ENCODE measurements at regions not wholly inside any gene's neighbourhood (a gene's known extent, or its start where the extent isn't known, plus 50 kb on each side); places are given as distances from the start of the nearest gene placed in this dataset.

DNA sequence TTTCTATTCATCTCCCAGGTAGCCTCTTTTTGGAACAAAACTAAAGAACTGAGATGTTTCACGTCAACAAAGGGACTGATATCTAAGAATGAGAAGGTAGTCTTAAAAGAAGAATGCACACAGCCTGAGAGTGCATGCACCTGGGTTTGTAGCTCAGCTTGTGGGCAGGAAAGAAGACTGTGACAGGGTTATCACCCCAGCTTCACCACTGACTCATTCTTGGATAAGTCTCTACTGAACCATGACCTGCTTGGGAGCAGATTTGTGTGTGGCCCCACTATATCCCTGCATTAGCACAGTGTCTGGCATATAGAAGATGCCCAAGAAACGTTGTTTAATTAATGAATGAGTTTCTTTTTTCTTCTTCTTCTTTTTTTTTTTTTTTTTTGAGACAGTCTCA, 187.5 kb downstream of the GPAM start:
- no peak for TF ChIP-seq CTCF (IDR thresholded peaks at IDR 0.05; ENCODE audit: low read depth, low read length, missing control alignments)
- H3K27me3 ChIP-seq (replicated peaks): no peaks in the 10 kb centered on the region
- H3K36me3 ChIP-seq (replicated peaks): no peaks in the 10 kb centered on the region
- no peak overlapping the region for H3K27ac ChIP-seq
- DNase-seq: no peak
- in situ Hi-C loops (cut with HindIII; ENCODE audit: low pct_ligation_motif_present, low sequenced_read_pairs): no loop called here
- H3K4me3 ChIP-seq (ENCODE audit: low read depth, low read length): no peak overlapping the region

- in situ Hi-C loops (cut with HindIII; ENCODE audit: low pct_ligation_motif_present, low sequenced_read_pairs): no loop called here
- no peak for DNase-seq
- Histone ChIP-seq H3K4me3 (ENCODE audit: low read depth, low read length) (no peak overlapping the region), H3K27me3 (replicated peaks) (no peaks in the 10 kb centered on the region), H3K36me3 (replicated peaks) (no peaks in the 10 kb centered on the region), H3K27ac (no peak overlapping the region)
- no peak for TF ChIP-seq CTCF (IDR thresholded peaks at IDR 0.05; ENCODE audit: low read depth, low read length, missing control alignments)
These were observed 184.8 kb downstream of the GPAM start for GRCh38 chr10:111998728-111999127.

DNA sequence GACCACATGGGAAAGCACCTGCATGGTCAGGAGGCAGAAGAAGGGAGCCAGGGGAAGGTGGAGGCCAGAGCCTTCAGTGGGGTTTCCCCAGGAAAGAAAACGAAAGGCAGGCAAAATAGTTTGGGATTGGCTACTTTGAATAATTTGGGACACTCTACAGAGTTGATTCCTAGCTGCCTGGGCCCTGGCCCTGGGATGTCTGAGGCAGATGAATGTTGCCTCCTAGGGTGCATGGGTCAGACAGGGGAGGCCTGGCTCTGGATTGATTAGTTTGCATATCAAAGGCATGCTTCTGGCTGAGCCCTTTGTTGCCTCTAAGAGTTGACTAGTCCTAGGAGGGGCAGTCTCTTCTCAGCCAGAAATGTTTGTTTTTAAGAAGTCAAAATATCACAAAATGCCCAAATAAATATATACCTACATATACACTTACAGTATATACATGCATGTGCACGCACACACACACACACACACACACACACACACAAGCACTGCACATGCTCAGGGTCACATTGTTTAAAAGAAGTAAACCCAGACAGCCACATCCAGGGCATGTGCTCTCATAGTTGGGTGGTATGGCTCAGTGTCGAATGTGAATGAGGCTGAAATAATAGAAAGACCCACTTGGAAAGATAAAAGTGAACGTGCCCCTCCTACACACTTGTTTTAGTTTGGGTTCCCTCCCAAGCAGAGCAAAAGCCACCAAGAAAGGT, 184.2 kb downstream of the GPAM start:
- no peak for DNase-seq
- Histone ChIP-seq H3K4me3 (ENCODE audit: low read depth, low read length) (no peak overlapping the region), H3K27ac (no peak overlapping the region), H3K36me3 (replicated peaks) (no peaks in the 10 kb centered on the region), H3K27me3 (replicated peaks) (no peaks in the 10 kb centered on the region)
- TF ChIP-seq CTCF (IDR thresholded peaks at IDR 0.05; ENCODE audit: low read depth, low read length, missing control alignments): no peak
- in situ Hi-C loops (cut with HindIII; ENCODE audit: low pct_ligation_motif_present, low sequenced_read_pairs): no loop called here

DNA sequence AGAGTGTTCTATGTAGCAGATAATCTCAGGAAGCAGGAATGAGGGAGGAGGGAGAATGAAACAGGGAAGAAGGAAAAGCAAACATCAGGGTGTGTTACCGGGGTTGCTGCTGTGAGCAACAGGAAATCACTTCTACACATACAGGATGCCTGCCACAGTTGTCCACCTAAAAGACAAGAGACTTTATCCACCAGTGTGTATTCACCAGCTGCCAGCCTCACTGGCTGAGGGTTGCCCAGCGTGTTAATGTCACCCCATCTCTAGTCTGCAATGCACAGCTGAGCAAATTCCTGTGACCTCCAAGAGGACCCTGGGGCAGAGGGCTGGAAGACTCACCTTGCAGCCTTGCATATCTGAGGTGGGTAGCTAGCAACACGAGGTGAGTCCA, 183.7 kb downstream of the GPAM start:
- in situ Hi-C loops (cut with HindIII; ENCODE audit: low pct_ligation_motif_present, low sequenced_read_pairs): no loop called here
- no peak for DNase-seq
- Histone ChIP-seq H3K27ac (no peak overlapping the region), H3K36me3 (replicated peaks) (no peaks in the 10 kb centered on the region), H3K27me3 (replicated peaks) (no peaks in the 10 kb centered on the region), H3K4me3 (ENCODE audit: low read depth, low read length) (no peak overlapping the region)
- TF ChIP-seq CTCF (IDR thresholded peaks at IDR 0.05; ENCODE audit: low read depth, low read length, missing control alignments): no peak

GRCh38 chr10:112000466-112000865, 183.1 kb downstream of the GPAM start:
- Histone ChIP-seq H3K27me3 (replicated peaks) (no peaks in the 10 kb centered on the region), H3K4me3 (ENCODE audit: low read depth, low read length) (no peak overlapping the region), H3K27ac (no peak overlapping the region), H3K36me3 (replicated peaks) (no peaks in the 10 kb centered on the region)
- TF ChIP-seq CTCF (IDR thresholded peaks at IDR 0.05; ENCODE audit: low read depth, low read length, missing control alignments): no peak
- in situ Hi-C loops (cut with HindIII; ENCODE audit: low pct_ligation_motif_present, low sequenced_read_pairs): no loop called here
- no peak for DNase-seq

GRCh38 chr10:112002206-112002605, 181.4 kb downstream of the GPAM start:
- no peak for DNase-seq
- Histone ChIP-seq H3K27me3 (replicated peaks) (no peaks in the 10 kb centered on the region), H3K36me3 (replicated peaks) (no peaks in the 10 kb centered on the region), H3K27ac (no peak overlapping the region), H3K4me3 (ENCODE audit: low read depth, low read length) (no peak overlapping the region)
- in situ Hi-C loops (cut with HindIII; ENCODE audit: low pct_ligation_motif_present, low sequenced_read_pairs): no loop called here
- no peak for TF ChIP-seq CTCF (IDR thresholded peaks at IDR 0.05; ENCODE audit: low read depth, low read length, missing control alignments)
